ENCODE measurements at regions not wholly inside any gene's neighbourhood (a gene's known extent, or its start where the extent isn't known, plus 50 kb on each side); places are given as distances from the start of the nearest gene placed in this dataset.

GRCh38 chr11:11786234-11786633 lies 55.5 kb upstream of the USP47 start:
- Mint-ChIP-seq H3K4me1 (ENCODE audit: low read depth) (no peaks in the 10 kb centered on the region), H3K4me3 (no peak overlapping the region), H3K27ac (no peak overlapping the region), H3K36me3 (ENCODE audit: low read depth) (no peaks in the 10 kb centered on the region), H3K27me3 (no peaks in the 10 kb centered on the region), H3K9me3 (no peaks in the 10 kb centered on the region)
- TF ChIP-seq CTCF (IDR thresholded peaks at IDR 0.05) = no peak
- POLR2A ChIA-PET = no interaction called here
- no peak for DNase-seq
- CTCF ChIA-PET = no interaction called here
- intact Hi-C loops (cut with micrococcal nuclease) = loop anchor here (5.0 to 10.0 kb wide), 2 partner anchors 759 to 851 kb away; no protein-coding TSS in a partner anchor
- ATAC-seq = no peak

DNA sequence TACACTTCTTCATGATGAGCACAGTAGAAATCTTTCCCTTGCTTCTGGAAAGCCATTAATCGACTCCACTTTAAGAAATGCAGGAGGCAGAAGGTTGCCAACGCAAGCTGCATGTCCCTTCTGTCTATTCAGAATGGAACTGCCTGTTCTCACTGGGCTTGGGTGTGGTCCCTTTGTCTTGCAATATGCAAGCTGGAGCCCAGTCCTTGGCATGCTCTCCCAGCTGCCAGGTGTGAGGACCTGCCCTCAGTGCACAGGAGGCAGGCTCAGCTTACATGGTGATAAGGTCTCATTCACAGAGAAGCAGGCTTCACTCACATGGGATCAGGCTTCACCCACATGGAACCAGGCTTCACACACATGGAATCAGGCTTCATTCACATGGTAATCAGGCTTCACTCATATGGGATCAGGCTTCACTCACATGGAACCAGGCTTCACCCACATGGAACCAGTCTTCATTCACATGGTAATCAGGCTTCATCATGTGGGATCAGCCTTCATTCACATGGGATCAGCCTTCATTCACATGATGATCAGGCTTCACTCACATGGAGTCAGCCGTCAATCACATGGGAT lies 59.2 kb upstream of the USP47 start:
- Mint-ChIP-seq H3K27ac (no peak overlapping the region), H3K4me3 (no peak overlapping the region), H3K9me3 (no peaks in the 10 kb centered on the region), H3K27me3 (peaks cover 2% of the 10 kb centered on the region), H3K4me1 (ENCODE audit: low read depth) (no peaks in the 10 kb centered on the region), H3K36me3 (ENCODE audit: low read depth) (no peaks in the 10 kb centered on the region)
- no peak for DNase-seq
- intact Hi-C loops (cut with micrococcal nuclease) = loop anchor here (10.0 kb wide), 1 partner anchor 848 kb away; no protein-coding TSS in a partner anchor
- no peak for TF ChIP-seq CTCF (IDR thresholded peaks at IDR 0.05)
- ChIA-PET CTCF (no interaction called here), POLR2A (no interaction called here)
- no peak for ATAC-seq

DNA sequence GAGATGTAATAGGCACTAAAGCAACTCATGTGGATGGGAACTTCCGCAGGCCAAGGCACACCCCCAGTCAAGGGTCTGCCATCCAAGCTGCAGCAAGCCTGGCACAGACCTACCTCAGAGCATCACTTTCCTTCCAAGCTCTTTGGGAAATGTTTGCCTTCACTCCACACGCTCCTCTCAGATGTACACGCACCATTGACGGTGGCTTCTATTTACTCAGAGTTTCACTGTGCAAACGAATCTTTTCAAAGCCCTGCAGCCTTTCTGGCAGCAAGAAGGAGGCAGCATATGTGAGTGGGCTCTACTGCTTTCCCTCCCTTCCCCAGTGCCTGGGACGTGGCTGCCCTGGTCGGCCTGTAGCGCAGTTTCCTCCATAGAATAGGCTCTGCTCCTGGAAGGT lies 60.9 kb upstream of the USP47 start:
- Mint-ChIP-seq H3K27ac (no peak overlapping the region), H3K27me3 (peaks cover 7% of the 10 kb centered on the region), H3K36me3 (ENCODE audit: low read depth) (no peaks in the 10 kb centered on the region), H3K4me3 (no peak overlapping the region), H3K9me3 (no peaks in the 10 kb centered on the region), H3K4me1 (ENCODE audit: low read depth) (no peaks in the 10 kb centered on the region)
- ATAC-seq (no peak), DNase-seq (no peak)
- POLR2A ChIA-PET = no interaction called here
- CTCF ChIA-PET = no interaction called here
- TF ChIP-seq CTCF (IDR thresholded peaks at IDR 0.05) = no peak
- intact Hi-C loops (cut with micrococcal nuclease) = loop anchor here (10.0 kb wide), 1 partner anchor 846 kb away; no protein-coding TSS in a partner anchor

GRCh38 chr11:11779975-11780374 lies 61.8 kb upstream of the USP47 start:
- H3K4me1 Mint-ChIP-seq (ENCODE audit: low read depth) = no peaks in the 10 kb centered on the region
- no peak for DNase-seq
- no peaks in the 10 kb centered on the region for H3K9me3 Mint-ChIP-seq
- H3K27me3 Mint-ChIP-seq = peaks cover 11% of the 10 kb centered on the region
- H3K4me3 Mint-ChIP-seq = no peak overlapping the region
- TF ChIP-seq CTCF (IDR thresholded peaks at IDR 0.05) = no peak
- POLR2A ChIA-PET = no interaction called here
- no peak overlapping the region for H3K27ac Mint-ChIP-seq
- H3K36me3 Mint-ChIP-seq (ENCODE audit: low read depth) = no peaks in the 10 kb centered on the region
- CTCF ChIA-PET = no interaction called here
- intact Hi-C loops (cut with micrococcal nuclease) = loop anchor here (10.0 kb wide), 1 partner anchor 845 kb away; no protein-coding TSS in a partner anchor
- ATAC-seq = no peak

DNA sequence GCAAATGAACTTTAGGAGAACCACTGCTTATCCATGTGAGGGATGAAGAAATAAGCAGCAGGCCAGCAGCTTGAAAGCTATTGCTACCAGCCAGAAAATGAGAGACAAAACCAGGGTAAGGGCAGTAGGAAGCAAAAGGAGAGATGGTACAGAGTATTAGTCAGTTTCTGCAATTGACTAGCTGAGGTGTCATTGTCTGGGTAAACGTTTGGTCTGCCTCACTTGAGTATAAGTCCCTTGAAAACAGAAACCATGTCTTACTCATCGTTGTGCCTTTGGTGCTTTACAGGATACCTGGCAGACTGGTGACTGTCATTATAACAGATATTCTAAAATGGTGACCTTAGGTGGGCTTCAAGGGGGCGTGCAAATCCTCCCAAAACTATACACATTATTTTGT lies 63.9 kb upstream of the USP47 start:
- ATAC-seq (no peak), DNase-seq (no peak)
- no peak overlapping the region for H3K4me3 Mint-ChIP-seq
- intact Hi-C loops (cut with micrococcal nuclease) = no loop called here
- H3K4me1 Mint-ChIP-seq (ENCODE audit: low read depth) = no peaks in the 10 kb centered on the region
- ChIA-PET POLR2A (no interaction called here), CTCF (interaction anchor here (1.4 to 3.9 kb wide), 3 partner anchors 10 to 750 kb away, joined by 3 to 22 read pairs (median 6); no protein-coding TSS in a partner anchor)
- TF ChIP-seq CTCF (IDR thresholded peaks at IDR 0.05) = no peak
- peaks cover 11% of the 10 kb centered on the region for H3K27me3 Mint-ChIP-seq
- no peak overlapping the region for H3K27ac Mint-ChIP-seq
- no peaks in the 10 kb centered on the region for H3K36me3 Mint-ChIP-seq (ENCODE audit: low read depth)
- H3K9me3 Mint-ChIP-seq = no peaks in the 10 kb centered on the region

Data from activated CD8-positive, alpha-beta T cell treated with anti-CD3 and anti-CD28 coated beads for 36 hours (primary cell).